K562 (cell line): ENCODE measurements at regions not wholly inside any gene's neighbourhood (a gene's known extent, or its start where the extent isn't known, plus 50 kb on each side); places are given as distances from the start of the nearest gene placed in this dataset.

Source experiments
- ATAC-seq: fragments of 200-7000 bp; cut with Tn5 transposase; 3 replicates; pipeline ENCODE4 v1.9.1; 2020; ENCODE audit warnings: moderate library complexity
- BruUV-seq: library from RNA; stranded (reverse); fragments of 400-500 nt; replicated peaks from 2 replicates; lab custom pipeline; 2021; lab: Mats Ljungman, UMichigan
- CTCF ChIA-PET: fragments of 300-600 bp; formaldehyde crosslinking; extraction: SDS; loops from one replicate; lab custom pipeline; 2021; ENCODE audit warnings: low intra/inter-chr PET ratio; lab: Yijun Ruan, JAX
- POLR2A ChIA-PET: fragments of 300-600, 350-650 bp; sonication (Branson Sonifier 250); formaldehyde crosslinking; extraction: SDS; loops from one replicate; lab custom pipeline; 2021; ENCODE audit warnings: antibody characterized with exemption, inconsistent platforms; lab: Yijun Ruan, JAX
- DNase-seq, 4 experiments: peaks; one replicate each; pipeline versions ENCODE4 v3.0.0 to v3.0.0-alpha.2; 2011 to 2018; ENCODE audit warnings: low spot score in 3 of 4, mixed read lengths in 3 of 4; ENCODE audit errors: extremely low read depth in 1 of 4
- FAIRE-seq: peaks from 2 replicates; lab custom pipeline; 2011; peaks lifted over from hg19 to GRCh38; lab: Jason Lieb, UNC
- H2AFZ ChIP-seq: 2 replicates; pipeline ENCODE4 v1.6.0; 2011; ENCODE audit warnings: low read depth, low read length, control low read depth, inconsistent platforms
- H3K27ac ChIP-seq: fragments of 200-600 bp; 3 replicates; pipeline ENCODE4 v1.8.0; 2011; ENCODE audit warnings: low read depth, mild to moderate bottlenecking, control low read depth, inconsistent platforms, low read length, moderate library complexity, mixed read lengths; ENCODE audit errors: extremely low read depth
- H3K27me3 ChIP-seq, 2 experiments: fragments of 300-600 bp in 1 of 2; 2 replicates in 1 of 2; 3 replicates in 1 of 2; pipeline versions ENCODE4 v1.6.0 to v1.8.0; 2011; ENCODE audit warnings: inconsistent platforms in 2 of 2, low read length in 2 of 2, mild to moderate bottlenecking in 1 of 2, mixed read lengths in 1 of 2, moderate library complexity in 1 of 2; ENCODE audit not compliant: control insufficient read depth in 2 of 2, insufficient read depth in 2 of 2
- H3K36me3 ChIP-seq: fragments of 300-600 bp; 3 replicates; pipeline ENCODE4 v1.8.0; 2011; ENCODE audit warnings: mild to moderate bottlenecking, low read length, inconsistent platforms; ENCODE audit not compliant: control insufficient read depth, insufficient read depth
- H3K4me1 ChIP-seq, 2 experiments: fragments of 200-600 bp in 1 of 2; replicated peaks in 1 of 2; 2 replicates in 1 of 2; 3 replicates in 1 of 2; pipeline versions ENCODE4 v1.5.1 to v1.8.0; 2011; ENCODE audit warnings: inconsistent platforms in 2 of 2, low read length in 2 of 2, mild to moderate bottlenecking in 1 of 2, mixed read lengths in 1 of 2, moderate library complexity in 1 of 2; ENCODE audit not compliant: control insufficient read depth in 2 of 2, insufficient read depth in 2 of 2
- H3K4me2 ChIP-seq: 2 replicates; pipeline ENCODE4 v1.6.1; 2011; ENCODE audit warnings: low read length, control low read depth, inconsistent platforms, mixed read lengths; ENCODE audit not compliant: insufficient read depth
- H3K4me3 ChIP-seq: fragments of 200-600 bp; sonication (generic), shearing (Covaris generic); 2 replicates; pipeline ENCODE4 v1.5.1; 2016; ENCODE audit warnings: control low read depth, inconsistent platforms
- H3K79me2 ChIP-seq: fragments of 200-600 bp; 3 replicates; pipeline ENCODE4 v1.8.0; 2011; ENCODE audit warnings: low read length, inconsistent platforms; ENCODE audit not compliant: control insufficient read depth, insufficient read depth
- H3K9ac ChIP-seq, 2 experiments: 2 replicates each; pipeline versions ENCODE4 v1.6.0 to v1.6.1; 2011; ENCODE audit warnings: low read depth in 2 of 2, low read length in 2 of 2, control low read depth in 1 of 2, inconsistent platforms in 1 of 2, mild to moderate bottlenecking in 1 of 2, mixed read lengths in 1 of 2; ENCODE audit not compliant: insufficient read depth in 1 of 2
- H3K9me1 ChIP-seq: one replicate; pipeline ENCODE4 v1.6.0; 2011; ENCODE audit warnings: inconsistent platforms, mild to moderate bottlenecking, low read length, moderate library complexity; ENCODE audit not compliant: control insufficient read depth, insufficient read depth
- H3K9me3 ChIP-seq: replicated peaks from 2 replicates; pipeline ENCODE4 v1.5.1; 2011; ENCODE audit warnings: low read depth, low read length, inconsistent platforms; ENCODE audit not compliant: control insufficient read depth, insufficient read depth
- H4K20me1 ChIP-seq: replicated peaks from 2 replicates; pipeline ENCODE4 v1.6.1; 2011; ENCODE audit warnings: low read length, inconsistent platforms, mixed read lengths; ENCODE audit not compliant: control insufficient read depth, insufficient read depth
- DACH1 ChIP-seq: fragments of 450-650 bp; IDR thresholded peaks from 2 replicates; pipeline ENCODE4 v1.6.1; 2018; ENCODE audit not compliant: partially characterized antibody
- DMBX1 ChIP-seq: fragments of 250-450 bp; sonication (Bioruptor Pico); IDR thresholded peaks from 2 replicates; pipeline ENCODE4 v1.8.0; 2022; ENCODE audit warnings: inconsistent platforms, mild to moderate bottlenecking, moderate library complexity, borderline replicate concordance
- DNMT1 ChIP-seq: fragments of 450-650 bp; IDR thresholded peaks from 2 replicates; pipeline ENCODE4 v1.6.1; 2016; ENCODE audit warnings: antibody characterized with exemption, mild to moderate bottlenecking
- GABPB1 ChIP-seq: sonication (generic); formaldehyde crosslinking; IDR thresholded peaks from 2 replicates; pipeline ENCODE4 v1.8.0; 2022; ENCODE audit warnings: mild to moderate bottlenecking, missing genetic modification reagents
- HIVEP1 ChIP-seq: fragments of 250-450 bp; sonication (Bioruptor Pico); IDR thresholded peaks from 2 replicates; pipeline ENCODE4 v1.4.0; 2020; ENCODE audit warnings: mild to moderate bottlenecking
- NCOA4 ChIP-seq: fragments of 450-650 bp; IDR thresholded peaks from 2 replicates; pipeline ENCODE4 v1.6.1; 2018; ENCODE audit warnings: mild to moderate bottlenecking; ENCODE audit not compliant: partially characterized antibody
- NFIC ChIP-seq: fragments of 450-650 bp; IDR thresholded peaks from 2 replicates; pipeline ENCODE4 v1.6.1; 2017; ENCODE audit warnings: mild to moderate bottlenecking, inconsistent platforms
- PHF21A ChIP-seq: fragments of 450-650 bp; IDR thresholded peaks from 2 replicates; pipeline ENCODE4 v1.6.1; 2017; ENCODE audit warnings: low read depth, borderline replicate concordance
- RHOXF2B ChIP-seq: fragments of 250-450 bp; sonication (Bioruptor Pico); conservative IDR thresholded peaks from 2 replicates; pipeline ENCODE4 v1.5.1; 2021
- SUPT5H ChIP-seq: fragments of 450-650 bp; IDR thresholded peaks from 2 replicates; pipeline ENCODE4 v1.6.1; 2016
- ZNF124 ChIP-seq: sonication (generic); formaldehyde crosslinking; IDR thresholded peaks from 2 replicates; pipeline ENCODE4 v1.8.1; 2022; ENCODE audit warnings: missing genetic modification reagents
- ZNF408 ChIP-seq: fragments of 250-450 bp; sonication (Bioruptor Pico); IDR thresholded peaks from 2 replicates; pipeline ENCODE4 v1.4.0; 2020; ENCODE audit warnings: low read depth, mild to moderate bottlenecking, moderate library complexity
- WGBS: fragments of 100-300 bp; shearing (Covaris generic); methylation state at CpG from one replicate; pipeline ENCODE4 v1.1.6; 2016; ENCODE audit warnings: low coverage, mixed read lengths; ENCODE audit not compliant: insufficient coverage; ENCODE audit errors: missing lambda C conversion rate; 5-methylcytosine and 5-hydroxymethylcytosine counted together
- in situ Hi-C: fragments of 300-500 bp; cut with MboI; formaldehyde crosslinking; loops from 4 replicates; pipeline ENCODE4 v1.15.0; 2018; ENCODE audit warnings: inconsistent platforms, mixed read lengths
- intact Hi-C: fragments of 100-400 bp; cut with micrococcal nuclease; formaldehyde crosslinking; loops from 2 replicates; pipeline ENCODE4 v1.14.2; 2022
- TF ChIP-seq, protein P1 (sequence below), 2 experiments: fragments of 200-800 bp in 1 of 2; sonication (Bioruptor generic) in 1 of 2; sonication (generic) in 1 of 2; formaldehyde crosslinking in 1 of 2; IDR thresholded peaks in 1 of 2; conservative IDR thresholded peaks in 1 of 2; 2 replicates each; pipeline versions ENCODE4 v1.5.0 to v1.6.1; 2016 to 2020; ENCODE audit warnings: missing compliant biosample characterization in 1 of 2, missing genetic modification characterization in 1 of 2, missing genetic modification reagents in 1 of 2
- TF ChIP-seq, protein P2 (sequence below): fragments of 250-450 bp; sonication (Bioruptor Pico); IDR thresholded peaks from 2 replicates; pipeline ENCODE4 v1.8.0; 2021; ENCODE audit warnings: mild to moderate bottlenecking, moderate library complexity
- TF ChIP-seq, protein P3 (sequence below): fragments of 450-650 bp; formaldehyde crosslinking; IDR thresholded peaks from 2 replicates; pipeline ENCODE4 v1.4.0; 2020; ENCODE audit warnings: mild to moderate bottlenecking, moderate library complexity

DNA sequence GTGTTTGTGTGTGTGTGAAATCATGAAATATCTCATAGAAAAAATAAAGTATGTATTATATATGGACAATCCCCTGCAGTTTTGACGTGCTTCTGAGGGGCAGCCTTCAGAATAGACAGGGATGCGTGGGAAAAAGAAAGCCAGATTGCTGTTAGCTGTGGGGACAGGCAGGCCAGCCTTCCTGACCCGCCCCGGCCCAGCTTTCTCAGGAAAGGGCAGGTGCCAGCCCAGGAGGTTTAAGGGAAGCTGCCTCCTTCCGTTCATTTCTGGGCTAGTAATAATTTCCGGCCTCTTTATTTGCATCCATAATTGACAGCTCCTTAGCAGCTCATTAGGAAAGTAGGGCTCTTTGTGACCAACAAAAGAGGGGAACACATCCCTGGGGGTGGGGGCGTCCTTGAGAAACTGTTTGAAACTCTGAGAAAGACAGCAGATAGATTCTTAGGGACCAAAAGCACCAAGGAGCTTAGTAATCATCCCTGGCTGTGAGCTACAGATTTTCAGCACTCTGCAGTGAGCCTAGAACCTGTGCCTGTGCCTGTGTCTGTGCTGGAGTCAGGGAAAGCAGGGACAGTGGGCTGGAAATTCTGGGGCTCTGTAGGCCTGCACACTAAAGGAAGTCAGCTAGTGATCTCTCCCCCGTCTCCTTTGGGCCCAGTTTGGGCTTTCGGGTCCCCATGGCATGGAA lies 632.9 kb upstream of the CADM1 start (continued):
- TF ChIP-seq, protein P1, sequence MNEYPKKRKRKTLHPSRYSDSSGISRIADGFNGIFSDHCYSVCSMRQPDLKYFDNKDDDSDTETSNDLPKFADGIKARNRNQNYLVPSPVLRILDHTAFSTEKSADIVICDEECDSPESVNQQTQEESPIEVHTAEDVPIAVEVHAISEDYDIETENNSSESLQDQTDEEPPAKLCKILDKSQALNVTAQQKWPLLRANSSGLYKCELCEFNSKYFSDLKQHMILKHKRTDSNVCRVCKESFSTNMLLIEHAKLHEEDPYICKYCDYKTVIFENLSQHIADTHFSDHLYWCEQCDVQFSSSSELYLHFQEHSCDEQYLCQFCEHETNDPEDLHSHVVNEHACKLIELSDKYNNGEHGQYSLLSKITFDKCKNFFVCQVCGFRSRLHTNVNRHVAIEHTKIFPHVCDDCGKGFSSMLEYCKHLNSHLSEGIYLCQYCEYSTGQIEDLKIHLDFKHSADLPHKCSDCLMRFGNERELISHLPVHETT (CRISPR knock-in tag; conservative IDR thresholded peaks at IDR 0.05 in 1 of 2, IDR thresholded peaks at IDR 0.05 in 1 of 2) = no peak
- TF ChIP-seq GABPB1 (CRISPR knock-in tag) = no peak
- TF ChIP-seq, protein P2, sequence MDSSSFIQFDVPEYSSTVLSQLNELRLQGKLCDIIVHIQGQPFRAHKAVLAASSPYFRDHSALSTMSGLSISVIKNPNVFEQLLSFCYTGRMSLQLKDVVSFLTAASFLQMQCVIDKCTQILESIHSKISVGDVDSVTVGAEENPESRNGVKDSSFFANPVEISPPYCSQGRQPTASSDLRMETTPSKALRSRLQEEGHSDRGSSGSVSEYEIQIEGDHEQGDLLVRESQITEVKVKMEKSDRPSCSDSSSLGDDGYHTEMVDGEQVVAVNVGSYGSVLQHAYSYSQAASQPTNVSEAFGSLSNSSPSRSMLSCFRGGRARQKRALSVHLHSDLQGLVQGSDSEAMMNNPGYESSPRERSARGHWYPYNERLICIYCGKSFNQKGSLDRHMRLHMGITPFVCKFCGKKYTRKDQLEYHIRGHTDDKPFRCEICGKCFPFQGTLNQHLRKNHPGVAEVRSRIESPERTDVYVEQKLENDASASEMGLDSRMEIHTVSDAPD (CRISPR knock-in tag) = no peak

DNA sequence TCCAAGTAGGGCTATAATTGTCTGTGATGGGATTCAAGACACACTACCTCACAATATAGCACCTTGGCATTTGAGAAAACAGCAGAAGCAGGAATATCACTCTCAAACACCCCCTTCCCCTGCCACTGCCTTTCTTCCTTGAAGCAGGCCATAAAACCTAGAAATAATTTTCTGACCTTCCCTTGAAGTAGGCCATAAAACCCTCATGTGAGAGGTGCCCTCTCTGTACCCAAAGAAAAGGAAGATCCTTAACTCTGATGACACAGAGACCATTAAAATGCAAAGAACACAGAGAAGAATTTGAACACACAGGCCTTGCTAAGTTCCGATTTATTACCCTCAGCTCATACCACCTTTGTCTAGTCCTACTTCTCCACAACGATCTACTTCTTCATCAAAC lies 631.7 kb upstream of the CADM1 start:
- Histone ChIP-seq H3K4me2 (no peak overlapping the region), H3K4me3 (no peak overlapping the region), H2AFZ (no peak overlapping the region), H3K4me1 (no peaks in the 10 kb centered on the region), H3K27ac (no peak overlapping the region), H3K9me3 (no peaks in the 10 kb centered on the region), H3K79me2 (no peaks in the 10 kb centered on the region), H3K27me3 (no peaks in the 10 kb centered on the region; a peak in 1 of 5 replicates), H3K9me1 (no peaks in the 10 kb centered on the region), H3K9ac (no peak overlapping the region), H3K36me3 (no peaks in the 10 kb centered on the region), H4K20me1 (no peaks in the 10 kb centered on the region)
- TF ChIP-seq, protein P3, sequence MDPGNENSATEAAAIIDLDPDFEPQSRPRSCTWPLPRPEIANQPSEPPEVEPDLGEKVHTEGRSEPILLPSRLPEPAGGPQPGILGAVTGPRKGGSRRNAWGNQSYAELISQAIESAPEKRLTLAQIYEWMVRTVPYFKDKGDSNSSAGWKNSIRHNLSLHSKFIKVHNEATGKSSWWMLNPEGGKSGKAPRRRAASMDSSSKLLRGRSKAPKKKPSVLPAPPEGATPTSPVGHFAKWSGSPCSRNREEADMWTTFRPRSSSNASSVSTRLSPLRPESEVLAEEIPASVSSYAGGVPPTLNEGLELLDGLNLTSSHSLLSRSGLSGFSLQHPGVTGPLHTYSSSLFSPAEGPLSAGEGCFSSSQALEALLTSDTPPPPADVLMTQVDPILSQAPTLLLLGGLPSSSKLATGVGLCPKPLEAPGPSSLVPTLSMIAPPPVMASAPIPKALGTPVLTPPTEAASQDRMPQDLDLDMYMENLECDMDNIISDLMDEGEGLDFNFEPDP = no peak
- no peak for TF ChIP-seq ZNF408 (CRISPR knock-in tag)
- no peak for TF ChIP-seq DNMT1
- no peak for TF ChIP-seq NCOA4
- no peak for TF ChIP-seq RHOXF2B
- TF ChIP-seq NFIC = no peak
- no peak for TF ChIP-seq SUPT5H
- no peak for TF ChIP-seq HIVEP1 (CRISPR knock-in tag)
- TF ChIP-seq ZNF124 (CRISPR knock-in tag) = no peak
- no peak for TF ChIP-seq DMBX1 (CRISPR knock-in tag)
- no peak for TF ChIP-seq PHF21A
- no peak for TF ChIP-seq DACH1
- 0% methylated on average over 2 of the region's 2 CpGs for WGBS
- FAIRE-seq = no peak
- no TSS peak for BruUV-seq
- ChIA-PET CTCF (no interaction called here), POLR2A (interaction anchor here (0.5 kb wide), 1 partner anchor 58 kb away, joined by 3 read pairs; no protein-coding TSS in a partner anchor)
- DNase-seq = no peak
- ATAC-seq = no peak
- intact Hi-C loops (no loop called here), in situ Hi-C loops (no loop called here)
